Right ventricle myocardium inferior (tissue), 1 donor: ENCODE measurements at regions not wholly inside any gene's neighbourhood (a gene's known extent, or its start where the extent isn't known, plus 50 kb on each side); places are given as distances from the start of the nearest gene placed in this dataset.

Experiments
- ATAC-seq: fragments of 200-7000 bp; cut with Tn5 transposase; one replicate; pipeline ENCODE4 v1.9.1; 2020; ENCODE audit warnings: mild to moderate bottlenecking, moderate library complexity
- DNase-seq: peaks from one replicate; pipeline ENCODE4 v3.0.0; 2021; ENCODE audit errors: missing footprints
- intact Hi-C: fragments of 100-400 bp; cut with DNase I; formaldehyde crosslinking; loops from one replicate; pipeline ENCODE4 v1.11.0; 2022
- donor health status: DM: no; HTN: yes; CAD: no; lungs with severe emphysema.

DNA sequence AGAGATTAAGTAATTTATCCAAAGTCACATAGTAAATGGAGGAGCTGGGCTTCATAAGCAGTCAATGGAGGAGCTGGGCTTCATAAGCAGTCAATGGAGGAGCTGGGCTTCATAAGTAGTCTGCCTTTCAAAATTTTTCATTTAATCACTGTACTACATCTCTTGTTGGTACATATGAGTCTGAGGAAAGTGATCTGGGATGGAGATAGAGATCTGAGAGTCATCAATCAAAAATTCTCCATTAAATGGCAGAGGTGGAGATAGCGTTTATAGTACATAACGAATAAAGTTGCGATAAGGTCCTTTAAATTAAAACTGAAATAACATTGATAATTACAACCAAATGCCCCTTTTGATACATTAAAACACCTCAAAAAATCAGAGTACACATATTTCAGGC is 189.3 kb downstream of the KLF5 start:
- DNase-seq (no peak), ATAC-seq (no peak)
- intact Hi-C loops, result no loop called here

DNA sequence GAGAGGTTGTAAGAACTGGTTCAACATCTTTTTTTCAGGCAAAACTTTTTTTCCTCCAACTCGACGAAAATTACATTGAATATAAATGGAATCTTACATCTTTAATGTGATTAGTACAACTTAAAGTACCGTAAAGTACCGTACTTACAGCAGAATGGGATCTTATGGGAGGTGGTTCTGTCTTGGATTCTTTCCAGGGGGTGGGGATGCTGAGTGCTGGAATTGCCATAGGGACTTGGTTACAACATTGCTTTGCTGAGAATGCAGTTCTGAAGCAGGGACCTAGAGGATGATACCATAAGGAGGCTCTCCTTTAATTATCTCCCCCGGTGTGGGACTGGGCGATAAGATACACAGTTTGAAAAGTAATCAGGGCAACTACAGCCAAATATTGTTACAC is 186.4 kb downstream of the KLF5 start:
- intact Hi-C loops, result no loop called here
- DNase-seq, result no peak
- no peak for ATAC-seq

DNA sequence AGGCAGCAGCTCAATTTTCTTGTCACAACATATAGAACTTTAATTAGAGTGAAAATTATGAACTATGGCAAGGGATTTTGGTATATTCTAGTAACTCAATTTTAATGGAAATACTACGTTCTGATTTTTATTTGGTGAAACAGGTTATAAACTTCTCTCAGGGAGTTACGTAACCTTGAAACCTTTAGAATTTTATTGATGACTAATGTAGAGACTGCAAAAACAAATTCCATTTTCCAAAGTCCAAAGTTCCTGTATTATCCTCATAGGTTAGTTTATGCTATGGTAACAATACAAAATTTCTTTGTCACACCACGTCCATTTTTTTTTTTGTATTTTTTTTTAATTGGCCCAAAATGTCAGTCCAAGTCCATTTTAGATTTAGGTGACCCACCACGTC is 185.7 kb downstream of the KLF5 start:
- ATAC-seq (no peak), DNase-seq (no peak)
- intact Hi-C loops, result no loop called here

DNA sequence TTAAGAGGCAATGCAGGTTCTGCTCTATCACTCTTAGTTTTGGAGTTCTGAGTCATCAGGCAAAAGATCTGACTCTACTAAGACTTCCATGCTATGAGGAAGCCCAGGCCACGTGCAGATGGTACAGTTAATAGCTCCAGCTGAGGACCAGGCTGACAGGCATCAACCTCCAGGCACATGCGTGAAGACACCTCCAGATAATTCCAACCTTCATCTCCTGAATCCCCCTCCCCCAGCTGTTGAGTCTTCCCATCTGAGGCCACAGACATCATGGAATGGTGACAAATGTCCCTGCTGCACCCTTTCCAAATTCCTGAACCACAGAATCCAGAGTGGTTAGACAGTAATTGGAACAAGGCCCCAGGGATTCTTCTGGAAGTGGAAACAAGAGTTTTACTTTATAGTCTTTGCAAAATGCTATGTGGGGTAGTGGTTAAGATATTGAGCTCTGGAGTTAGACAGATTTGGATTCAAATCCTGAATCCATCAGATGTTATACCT is 183.8 kb downstream of the KLF5 start:
- ATAC-seq (no peak), DNase-seq (no peak)
- intact Hi-C loops, result no loop called here

DNA sequence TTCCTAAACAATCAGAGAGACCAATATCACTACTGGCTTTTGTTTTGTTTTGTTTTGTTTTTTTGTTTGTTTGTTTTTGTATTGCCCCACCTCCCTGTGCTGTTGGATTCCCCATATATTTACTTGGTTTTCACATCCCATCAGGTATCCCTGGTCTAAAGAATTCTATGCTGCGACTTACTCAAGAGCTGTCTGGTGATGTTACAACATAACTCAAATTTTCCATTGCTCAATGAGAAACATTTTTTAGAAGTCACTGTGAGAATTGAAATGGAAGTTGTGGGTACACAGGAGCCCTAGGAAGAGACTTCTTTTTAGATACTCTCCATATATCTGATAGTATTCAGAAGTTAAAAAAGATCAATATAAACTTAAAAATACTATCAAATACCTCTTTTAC is 181.4 kb downstream of the KLF5 start:
- ATAC-seq (no peak), DNase-seq (no peak)
- intact Hi-C loops, result no loop called here

DNA sequence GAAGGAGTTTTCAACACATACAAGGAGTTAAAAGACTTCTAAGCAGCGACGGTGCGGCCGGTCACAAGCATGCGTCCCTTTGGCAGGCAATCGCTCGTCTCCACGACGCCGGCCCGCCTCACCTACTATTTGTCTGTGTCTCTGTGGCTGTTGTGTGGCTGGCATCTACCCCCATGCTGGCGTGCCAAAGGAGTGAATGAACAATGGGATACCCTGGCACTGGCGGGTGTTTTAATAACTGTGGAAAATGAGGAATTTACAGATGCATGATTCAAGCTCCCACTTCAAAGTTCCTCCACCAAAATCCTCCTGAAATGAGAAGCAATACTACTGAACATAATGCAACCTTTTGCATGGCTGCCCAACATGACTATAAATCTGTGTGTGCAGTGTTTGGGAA is 176.6 kb downstream of the KLF5 start:
- ATAC-seq, result no peak
- no peak for DNase-seq
- intact Hi-C loops, result no loop called here

DNA sequence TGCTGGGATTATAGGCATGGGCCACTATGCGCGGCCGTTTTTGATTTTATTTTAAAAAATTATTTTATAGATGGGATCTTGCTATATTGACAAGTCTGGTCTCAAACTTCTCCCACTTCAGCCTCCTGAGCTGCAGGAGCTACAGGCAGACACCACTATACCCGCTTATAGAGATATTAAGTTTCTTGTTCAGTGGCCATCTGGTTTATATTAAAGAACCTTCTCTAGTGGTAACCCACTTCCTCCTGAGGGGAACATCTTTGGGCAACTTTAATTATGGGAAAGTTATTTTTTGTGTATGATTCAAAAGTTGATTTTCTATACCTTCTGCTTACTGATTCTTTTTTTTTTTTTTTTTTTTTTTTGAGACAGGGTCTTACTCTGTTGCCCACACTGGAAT is 172.7 kb downstream of the KLF5 start:
- ATAC-seq (no peak), DNase-seq (no peak)
- intact Hi-C loops, result no loop called here

DNA sequence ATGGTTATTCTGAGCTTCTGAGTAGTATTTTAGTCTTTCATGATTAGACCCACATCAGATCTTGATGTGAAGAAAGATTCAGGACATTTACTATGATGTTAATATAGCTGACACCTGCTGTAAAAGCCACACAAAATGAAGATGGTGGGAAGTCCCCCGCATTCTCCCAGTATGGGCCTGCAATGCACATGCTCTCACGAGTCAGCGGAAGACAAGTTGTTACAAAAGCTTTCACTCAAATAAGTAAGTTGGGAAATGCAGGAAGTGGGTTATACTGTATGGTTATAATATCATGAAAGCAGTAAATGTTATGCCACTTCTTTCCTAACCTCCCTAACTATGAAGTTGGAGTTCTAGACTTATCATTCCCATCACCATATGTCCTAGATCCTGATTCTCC is 171.9 kb downstream of the KLF5 start:
- intact Hi-C loops, result no loop called here
- DNase-seq, result no peak
- no peak for ATAC-seq

DNA sequence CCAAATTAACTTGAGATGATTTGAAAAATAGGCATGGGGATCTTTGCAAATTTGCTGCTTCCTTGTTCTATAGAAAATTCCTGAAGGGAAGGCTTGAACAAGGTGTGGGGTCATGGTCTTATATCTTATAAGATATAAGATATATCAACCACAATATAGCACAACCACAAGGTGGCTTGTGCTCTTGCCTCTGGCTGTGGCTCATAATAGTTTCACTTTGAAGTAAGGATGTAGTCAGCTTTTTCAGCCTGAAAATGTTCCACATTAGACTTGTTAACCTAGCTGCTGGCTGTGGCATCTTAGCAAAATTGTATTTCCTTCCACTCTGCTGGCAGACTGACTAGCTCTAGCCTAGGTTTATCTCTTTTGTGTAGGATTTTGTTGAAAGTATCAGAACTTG is 169.7 kb downstream of the KLF5 start:
- intact Hi-C loops, result no loop called here

DNA sequence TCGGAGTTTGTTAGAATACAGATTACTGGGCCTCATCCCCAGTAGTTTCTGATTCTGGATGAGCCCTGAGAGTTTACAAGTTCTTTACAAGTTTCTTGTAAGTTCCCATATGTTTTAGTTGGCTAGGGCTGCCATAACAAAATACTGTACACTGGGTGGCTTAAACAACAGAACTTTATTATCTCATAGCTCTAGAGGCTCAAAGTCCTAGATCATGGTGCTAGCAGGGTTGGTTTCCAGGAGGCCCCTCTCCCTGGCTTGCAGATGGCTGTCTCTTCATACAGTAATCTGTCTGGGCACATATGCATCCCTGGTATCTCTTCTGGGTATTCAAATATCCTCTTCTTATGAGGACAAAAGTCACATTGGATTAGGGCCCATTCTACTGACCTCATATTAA is 167.2 kb downstream of the KLF5 start:
- intact Hi-C loops, result no loop called here
- no peak for DNase-seq
- ATAC-seq, result no peak

More for the DNA sequence above, 169.7 kb downstream of the KLF5 start:
- ATAC-seq (no peak), DNase-seq (no peak)

DNA sequence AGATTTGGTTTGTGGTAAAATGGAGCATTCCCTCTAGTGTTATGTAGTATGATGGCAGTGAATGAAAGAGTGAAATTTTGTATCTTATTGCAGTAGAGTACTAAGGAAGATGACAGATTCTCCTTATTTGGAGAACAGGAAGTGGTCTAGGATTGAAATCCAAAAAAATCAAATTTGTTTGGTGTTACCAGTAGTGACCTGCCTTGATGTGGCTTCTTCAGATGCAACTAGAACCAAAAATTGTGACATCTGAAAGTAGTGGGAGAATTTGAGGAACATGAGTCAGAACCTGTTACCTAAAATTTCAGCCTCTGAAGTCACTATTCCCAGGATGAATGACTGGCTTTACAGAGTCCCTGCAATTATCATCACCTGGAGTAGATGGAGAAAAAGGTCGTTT is 165.9 kb downstream of the KLF5 start:
- intact Hi-C loops, result no loop called here
- ATAC-seq (no peak), DNase-seq (no peak)

DNA sequence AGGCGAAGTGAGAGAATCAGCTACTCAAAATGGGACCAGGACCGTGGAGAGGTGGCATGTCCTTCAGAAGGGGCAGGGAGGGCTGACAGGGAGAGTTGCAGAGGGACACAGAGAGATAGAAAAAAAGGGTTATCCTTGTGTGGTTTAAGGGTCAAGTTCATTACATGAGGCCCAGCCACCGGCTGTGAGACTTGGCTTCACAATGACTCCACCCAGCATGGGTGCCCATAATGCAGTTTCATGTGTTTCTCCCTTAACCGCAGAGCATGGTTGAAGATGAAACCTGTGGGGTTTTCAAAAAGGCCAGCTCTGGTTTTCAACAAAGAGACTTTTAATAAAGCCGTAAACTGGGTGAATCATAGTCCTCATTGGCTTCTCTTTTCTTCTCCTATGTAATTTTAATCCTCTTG is 164.6 kb downstream of the KLF5 start:
- intact Hi-C loops, result no loop called here
- ATAC-seq, result no peak
- DNase-seq, result no peak

DNA sequence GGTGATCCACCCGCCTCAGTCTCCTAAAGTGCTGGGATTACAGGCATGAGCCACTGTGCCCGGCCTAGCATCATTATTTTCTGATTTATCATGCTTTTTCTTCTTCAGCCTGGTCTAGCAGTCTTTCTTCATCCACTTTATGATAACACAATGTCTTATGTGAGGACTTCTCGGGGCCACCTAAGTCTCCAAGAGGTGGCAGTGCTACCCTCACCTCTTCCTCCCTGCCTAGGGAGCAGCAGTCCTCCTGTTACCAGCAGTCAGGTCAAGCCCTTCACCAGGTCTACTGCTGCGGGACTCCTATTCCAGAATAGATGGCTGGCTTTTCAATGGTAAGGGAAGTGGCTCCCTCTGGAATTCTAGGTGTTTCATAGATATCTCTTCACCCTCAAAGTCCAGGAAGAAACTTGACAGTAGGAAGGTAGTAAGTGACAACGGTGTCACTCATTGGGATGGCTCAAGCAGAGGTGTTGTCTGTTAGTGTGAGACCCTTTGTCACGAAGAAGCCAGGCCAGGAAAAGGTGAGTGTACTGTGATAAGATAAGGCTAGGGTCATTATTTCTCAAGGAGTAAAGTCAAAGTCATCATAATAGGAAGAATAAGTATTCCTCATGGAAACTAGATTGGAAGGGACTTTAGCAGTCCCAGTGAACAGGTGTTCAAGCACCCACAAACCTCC is 164.0 kb downstream of the KLF5 start:
- no peak for ATAC-seq
- intact Hi-C loops, result no loop called here
- no peak for DNase-seq

DNA sequence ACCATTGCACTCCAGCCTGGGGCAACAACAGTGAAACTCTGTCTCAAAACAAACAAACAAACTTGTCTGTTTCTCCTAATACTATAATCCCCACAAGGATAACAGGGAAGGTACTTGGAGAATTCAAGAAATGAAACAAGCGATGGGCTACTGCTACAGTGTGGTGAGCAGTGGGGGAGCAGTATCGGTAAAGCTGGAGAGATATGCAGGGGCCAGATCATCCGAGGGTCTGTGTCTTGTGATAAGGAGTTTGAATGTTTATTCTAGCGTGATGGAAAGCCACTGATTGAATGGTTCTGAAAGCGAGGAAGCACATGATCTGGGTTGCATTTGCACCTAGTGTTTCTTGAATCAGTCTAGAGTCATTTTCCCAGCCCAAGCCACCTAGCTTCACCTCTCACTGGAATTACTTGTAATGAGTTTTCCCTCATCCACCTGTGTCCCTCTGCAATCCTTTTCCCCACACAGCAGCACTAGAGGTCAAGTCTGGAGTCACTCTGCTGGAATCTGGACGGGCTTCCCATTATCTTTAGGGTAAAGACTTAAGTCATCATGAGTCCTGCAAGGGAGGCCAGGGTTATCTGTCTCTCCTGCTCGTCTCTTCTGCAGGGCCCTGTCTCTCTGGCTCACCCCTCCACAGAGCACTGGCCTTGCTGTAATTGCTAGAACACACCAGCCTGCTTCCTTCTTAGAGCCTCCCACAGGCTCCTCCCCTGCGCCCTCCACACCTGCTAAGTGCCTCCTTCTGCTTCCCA is 162.3 kb downstream of the KLF5 start:
- no peak for ATAC-seq
- no peak for DNase-seq
- intact Hi-C loops, result no loop called here

DNA sequence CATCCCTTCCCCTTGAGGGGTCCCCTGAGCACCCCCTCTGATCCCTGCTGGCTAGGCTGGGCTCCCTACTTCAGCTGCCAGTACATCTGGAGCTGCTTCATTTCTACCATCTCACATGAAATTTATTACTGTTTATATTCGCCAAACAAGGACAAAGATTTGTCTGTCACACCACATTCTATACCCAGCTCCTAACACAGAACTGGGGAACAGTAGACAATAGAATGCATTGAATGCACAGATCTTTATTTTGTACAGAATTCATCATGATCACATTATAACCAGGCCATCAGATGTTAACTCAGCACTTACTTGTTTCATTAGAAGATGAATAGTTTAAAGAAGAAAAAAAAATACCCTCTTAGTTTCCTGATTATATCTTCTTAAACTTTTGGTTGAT is 159.4 kb downstream of the KLF5 start:
- ATAC-seq (no peak), DNase-seq (no peak)
- intact Hi-C loops, result no loop called here

DNA sequence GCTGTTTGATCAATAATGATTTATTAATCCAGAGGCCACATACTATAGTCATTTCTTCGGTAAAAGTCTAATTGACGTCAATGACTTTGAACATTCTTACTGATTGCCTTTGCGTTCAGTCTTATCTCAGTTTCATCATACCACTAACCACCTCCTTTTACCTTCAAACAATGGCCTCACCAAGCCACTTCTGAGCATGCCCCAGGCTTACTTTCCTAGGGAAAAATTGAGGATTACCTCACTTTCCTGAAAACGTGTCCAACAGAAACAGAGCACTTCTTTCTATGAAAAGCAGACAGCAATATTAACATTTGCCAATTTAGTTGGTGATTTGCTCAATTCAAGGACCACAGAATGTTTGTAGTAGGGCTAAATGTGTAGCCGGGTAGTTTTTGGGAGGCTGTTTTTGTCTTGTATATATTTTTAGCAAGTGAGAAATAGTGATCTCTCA is 157.6 kb downstream of the KLF5 start:
- ATAC-seq (no peak), DNase-seq (no peak)
- intact Hi-C loops, result no loop called here

DNA sequence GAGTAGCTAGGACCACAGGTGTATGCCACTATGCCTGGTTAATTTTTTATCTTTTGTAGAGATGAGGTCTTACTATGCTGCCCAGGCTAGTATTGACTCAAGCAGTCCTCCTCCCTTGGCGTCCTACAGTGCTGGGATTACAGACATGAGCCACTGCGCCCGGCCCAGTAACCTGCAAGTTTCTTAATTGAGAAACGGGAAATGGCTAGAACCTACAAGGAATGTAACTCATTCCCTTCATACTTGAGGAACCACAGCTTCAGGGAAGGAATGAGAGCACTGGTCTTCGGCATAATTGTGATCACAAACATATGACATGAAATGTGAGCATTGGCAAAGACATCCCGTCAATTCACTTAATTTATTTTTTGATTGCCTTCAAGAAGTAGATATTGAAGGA is 157.0 kb downstream of the KLF5 start:
- intact Hi-C loops, result no loop called here
- no peak for DNase-seq
- no peak for ATAC-seq

DNA sequence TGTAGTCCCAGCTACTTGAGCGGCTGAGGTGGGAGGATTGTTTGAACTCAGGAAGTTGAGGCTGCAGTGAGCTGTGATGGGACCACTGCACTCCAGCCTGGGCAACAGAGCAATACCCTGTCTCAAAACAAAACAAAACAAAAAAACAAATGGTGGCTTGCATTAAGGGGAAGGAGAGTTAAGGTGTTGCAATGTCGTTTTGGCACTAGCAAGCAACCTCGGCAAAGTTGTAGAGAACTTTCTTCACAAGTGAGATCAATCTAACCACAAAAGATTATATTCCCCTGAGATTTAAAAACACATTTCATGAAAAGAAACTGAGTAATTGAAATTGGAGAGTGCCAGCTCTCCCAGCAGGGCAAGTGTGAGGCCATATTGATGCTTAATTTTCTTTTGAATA is 153.7 kb downstream of the KLF5 start:
- ATAC-seq (no peak), DNase-seq (no peak)
- intact Hi-C loops, result no loop called here

DNA sequence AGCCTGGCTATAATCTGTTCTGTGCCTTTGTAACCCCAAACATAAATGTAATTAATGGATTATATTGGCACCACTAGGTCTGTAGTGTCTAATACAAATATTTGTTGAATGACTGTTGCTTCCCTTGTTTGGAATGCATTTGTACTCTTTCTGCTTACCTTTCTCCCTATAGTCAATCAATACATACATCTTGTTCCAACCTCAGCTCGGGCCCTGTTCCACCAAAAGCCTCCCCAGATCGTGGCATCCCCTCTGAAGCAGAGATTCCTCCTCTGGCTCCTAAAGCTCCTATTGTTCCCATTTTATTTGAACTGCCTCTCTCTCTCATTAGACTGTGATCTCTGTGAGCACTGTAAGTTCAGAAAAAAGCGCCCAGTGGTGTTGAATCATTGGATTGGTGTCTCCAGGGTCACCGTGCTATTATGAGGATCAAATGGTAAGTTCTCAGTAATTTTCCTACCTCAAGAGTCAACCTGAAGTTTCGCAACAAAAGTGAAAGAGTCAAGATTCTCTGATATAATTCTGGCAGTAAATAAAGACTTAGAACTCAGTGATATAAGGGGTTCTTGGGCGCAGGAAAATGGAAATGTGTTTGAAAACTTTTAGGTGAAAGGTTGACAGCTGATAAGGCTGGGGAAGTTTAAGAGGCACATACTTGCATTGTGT is 151.5 kb downstream of the KLF5 start:
- ATAC-seq, result no peak
- intact Hi-C loops, result no loop called here
- no peak for DNase-seq

DNA sequence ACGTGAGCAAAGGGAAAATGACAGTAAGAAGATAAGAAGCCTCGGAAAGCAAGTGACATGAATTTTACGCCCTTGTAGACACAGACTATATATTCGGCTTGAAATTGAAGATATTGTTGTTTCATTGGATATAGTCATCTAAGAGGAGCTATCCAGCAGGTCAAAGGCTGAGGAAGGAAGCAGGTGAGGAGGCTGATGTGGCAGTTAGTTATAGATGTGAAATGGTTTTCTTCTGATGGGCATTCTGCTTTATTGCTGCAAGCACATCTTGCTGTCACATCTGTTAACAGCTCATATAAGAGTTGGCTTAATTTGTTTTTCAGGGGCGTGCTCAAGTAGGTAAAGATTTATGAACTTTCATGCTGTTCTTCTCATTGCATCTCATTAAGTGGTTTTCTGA is 146.1 kb downstream of the KLF5 start:
- ATAC-seq (no peak), DNase-seq (no peak)
- intact Hi-C loops, result no loop called here
